ENCODE measurements at regions not wholly inside any gene's neighbourhood (a gene's known extent, or its start where the extent isn't known, plus 50 kb on each side); places are given as distances from the start of the nearest gene placed in this dataset.

GRCh38 chr14:85195872-85196477 lies 334.0 kb upstream of the FLRT2 start:
- Mint-ChIP-seq H3K4me1 (no peaks in the 10 kb centered on the region), H3K4me3 (no peak overlapping the region), H3K9me3 (ENCODE audit: low read depth) (peaks cover 5% of the 10 kb centered on the region), H3K36me3 (no peaks in the 10 kb centered on the region), H3K27ac (no peak overlapping the region), H3K27me3 (no peaks in the 10 kb centered on the region)
- DNase-seq (no peak), ATAC-seq (no peak)
- CTCF ChIA-PET, result no interaction called here

- Mint-ChIP-seq H3K4me3 (no peak overlapping the region), H3K9me3 (ENCODE audit: low read depth) (peaks cover 5% of the 10 kb centered on the region), H3K36me3 (no peaks in the 10 kb centered on the region), H3K4me1 (no peaks in the 10 kb centered on the region), H3K27me3 (no peaks in the 10 kb centered on the region), H3K27ac (no peak overlapping the region)
- DNase-seq, result no peak
- no peak for ATAC-seq
- CTCF ChIA-PET, result no interaction called here
Observed at GRCh38 chr14:85198001-85198400, 331.9 kb upstream of the FLRT2 start.

- Mint-ChIP-seq H3K27ac (no peak overlapping the region), H3K4me1 (no peaks in the 10 kb centered on the region), H3K27me3 (no peaks in the 10 kb centered on the region), H3K4me3 (no peak overlapping the region), H3K9me3 (ENCODE audit: low read depth) (peaks cover 6% of the 10 kb centered on the region), H3K36me3 (no peaks in the 10 kb centered on the region)
- CTCF ChIA-PET, result no interaction called here
- ATAC-seq (no peak), DNase-seq (no peak)
Observed at GRCh38 chr14:85205875-85206274, 324.1 kb upstream of the FLRT2 start.

- H3K4me3 Mint-ChIP-seq, result no peak overlapping the region
- H3K27me3 Mint-ChIP-seq, result no peaks in the 10 kb centered on the region
- CTCF ChIA-PET, result no interaction called here
- H3K27ac Mint-ChIP-seq, result no peak overlapping the region
- H3K4me1 Mint-ChIP-seq, result no peaks in the 10 kb centered on the region
- no peak for ATAC-seq
- H3K36me3 Mint-ChIP-seq, result no peaks in the 10 kb centered on the region
- no peak for DNase-seq
- peaks cover 8% of the 10 kb centered on the region for H3K9me3 Mint-ChIP-seq (ENCODE audit: low read depth)
Observed at GRCh38 chr14:85214471-85214870, 315.5 kb upstream of the FLRT2 start.

- no peaks in the 10 kb centered on the region for H3K36me3 Mint-ChIP-seq
- no peak for DNase-seq
- CTCF ChIA-PET, result no interaction called here
- H3K9me3 Mint-ChIP-seq (ENCODE audit: low read depth), result peaks cover 14% of the 10 kb centered on the region
- H3K27me3 Mint-ChIP-seq, result no peaks in the 10 kb centered on the region
- no peak overlapping the region for H3K27ac Mint-ChIP-seq
- no peaks in the 10 kb centered on the region for H3K4me1 Mint-ChIP-seq
- no peak overlapping the region for H3K4me3 Mint-ChIP-seq
- no peak for ATAC-seq
Observed at GRCh38 chr14:85217412-85217811, 312.5 kb upstream of the FLRT2 start.

- Mint-ChIP-seq H3K4me1 (no peaks in the 10 kb centered on the region), H3K9me3 (ENCODE audit: low read depth) (peaks cover 11% of the 10 kb centered on the region), H3K4me3 (no peak overlapping the region), H3K27me3 (no peaks in the 10 kb centered on the region), H3K27ac (no peak overlapping the region), H3K36me3 (no peaks in the 10 kb centered on the region)
- CTCF ChIA-PET, result no interaction called here
- DNase-seq (no peak), ATAC-seq (no peak)
Observed at GRCh38 chr14:85218982-85219381, 311.0 kb upstream of the FLRT2 start.

- Mint-ChIP-seq H3K36me3 (no peaks in the 10 kb centered on the region), H3K4me1 (no peaks in the 10 kb centered on the region), H3K27me3 (no peaks in the 10 kb centered on the region), H3K9me3 (ENCODE audit: low read depth) (peaks cover 8% of the 10 kb centered on the region), H3K27ac (no peak overlapping the region), H3K4me3 (no peak overlapping the region)
- ATAC-seq, result no peak
- CTCF ChIA-PET, result no interaction called here
- DNase-seq, result no peak
Observed at GRCh38 chr14:85221832-85222231, 308.1 kb upstream of the FLRT2 start.

- Mint-ChIP-seq H3K27me3 (no peaks in the 10 kb centered on the region), H3K36me3 (no peaks in the 10 kb centered on the region), H3K4me3 (no peak overlapping the region), H3K9me3 (ENCODE audit: low read depth) (peaks cover 8% of the 10 kb centered on the region), H3K4me1 (no peaks in the 10 kb centered on the region), H3K27ac (no peak overlapping the region)
- CTCF ChIA-PET, result no interaction called here
- ATAC-seq (no peak), DNase-seq (no peak)
Observed at GRCh38 chr14:85222341-85222740, 307.6 kb upstream of the FLRT2 start.

GRCh38 chr14:85223667-85224066 lies 306.3 kb upstream of the FLRT2 start:
- H3K9me3 Mint-ChIP-seq (ENCODE audit: low read depth), result peaks cover 10% of the 10 kb centered on the region
- CTCF ChIA-PET, result no interaction called here
- H3K4me3 Mint-ChIP-seq, result no peak overlapping the region
- no peaks in the 10 kb centered on the region for H3K36me3 Mint-ChIP-seq
- no peak overlapping the region for H3K27ac Mint-ChIP-seq
- ATAC-seq (no peak), DNase-seq (no peak)
- H3K4me1 Mint-ChIP-seq, result no peaks in the 10 kb centered on the region
- H3K27me3 Mint-ChIP-seq, result no peaks in the 10 kb centered on the region

- no peak overlapping the region for H3K4me3 Mint-ChIP-seq
- no peaks in the 10 kb centered on the region for H3K27me3 Mint-ChIP-seq
- H3K36me3 Mint-ChIP-seq, result no peaks in the 10 kb centered on the region
- DNase-seq (no peak), ATAC-seq (no peak)
- CTCF ChIA-PET, result no interaction called here
- H3K9me3 Mint-ChIP-seq (ENCODE audit: low read depth), result peaks cover 10% of the 10 kb centered on the region
- no peak overlapping the region for H3K27ac Mint-ChIP-seq
- H3K4me1 Mint-ChIP-seq, result no peaks in the 10 kb centered on the region
Observed at GRCh38 chr14:85224241-85224640, 305.7 kb upstream of the FLRT2 start.

- CTCF ChIA-PET, result no interaction called here
- peaks cover 11% of the 10 kb centered on the region for H3K9me3 Mint-ChIP-seq (ENCODE audit: low read depth)
- no peaks in the 10 kb centered on the region for H3K36me3 Mint-ChIP-seq
- H3K4me3 Mint-ChIP-seq, result no peak overlapping the region
- no peaks in the 10 kb centered on the region for H3K27me3 Mint-ChIP-seq
- H3K4me1 Mint-ChIP-seq, result no peaks in the 10 kb centered on the region
- no peak overlapping the region for H3K27ac Mint-ChIP-seq
- no peak for DNase-seq
- no peak for ATAC-seq
Observed at GRCh38 chr14:85233756-85234155, 296.2 kb upstream of the FLRT2 start.

- no peaks in the 10 kb centered on the region for H3K27me3 Mint-ChIP-seq
- ATAC-seq, result no peak
- CTCF ChIA-PET, result no interaction called here
- H3K4me3 Mint-ChIP-seq, result no peak overlapping the region
- no peak overlapping the region for H3K27ac Mint-ChIP-seq
- no peaks in the 10 kb centered on the region for H3K36me3 Mint-ChIP-seq
- no peaks in the 10 kb centered on the region for H3K4me1 Mint-ChIP-seq
- DNase-seq, result no peak
- H3K9me3 Mint-ChIP-seq (ENCODE audit: low read depth), result peaks cover 11% of the 10 kb centered on the region
Observed at GRCh38 chr14:85234156-85235025, 295.6 kb upstream of the FLRT2 start.

- Mint-ChIP-seq H3K9me3 (ENCODE audit: low read depth) (peaks cover 11% of the 10 kb centered on the region), H3K36me3 (no peaks in the 10 kb centered on the region), H3K27me3 (no peaks in the 10 kb centered on the region), H3K4me1 (no peaks in the 10 kb centered on the region), H3K4me3 (no peak overlapping the region), H3K27ac (no peak overlapping the region)
- DNase-seq, result no peak
- ATAC-seq, result no peak
- CTCF ChIA-PET, result no interaction called here
Observed at GRCh38 chr14:85235868-85236267, 294.1 kb upstream of the FLRT2 start.

GRCh38 chr14:85236296-85236695 lies 293.6 kb upstream of the FLRT2 start:
- Mint-ChIP-seq H3K27me3 (no peaks in the 10 kb centered on the region), H3K9me3 (ENCODE audit: low read depth) (peaks cover 11% of the 10 kb centered on the region), H3K27ac (no peak overlapping the region), H3K4me3 (no peak overlapping the region), H3K4me1 (no peaks in the 10 kb centered on the region), H3K36me3 (no peaks in the 10 kb centered on the region)
- CTCF ChIA-PET, result no interaction called here
- DNase-seq (no peak), ATAC-seq (no peak)

Measured in activated CD8-positive, alpha-beta memory T cell treated with anti-CD3 and anti-CD28 coated beads, Interleukin-2, amount 10 ng/mL, durations not matched to agents 7 days and 5 days (primary cell).